ENCODE measurements at regions not wholly inside any gene's neighbourhood (a gene's known extent, or its start where the extent isn't known, plus 50 kb on each side); places are given as distances from the start of the nearest gene placed in this dataset.
"Not testable (repeated sequence)": the region's sequence is repeated elsewhere in the genome, so short reads cannot be mapped to it uniquely, and the experiment has no call there.

- no peak for TF ChIP-seq POLR2AphosphoS5 (IDR thresholded peaks at IDR 0.05)
- TF ChIP-seq, protein P1, sequence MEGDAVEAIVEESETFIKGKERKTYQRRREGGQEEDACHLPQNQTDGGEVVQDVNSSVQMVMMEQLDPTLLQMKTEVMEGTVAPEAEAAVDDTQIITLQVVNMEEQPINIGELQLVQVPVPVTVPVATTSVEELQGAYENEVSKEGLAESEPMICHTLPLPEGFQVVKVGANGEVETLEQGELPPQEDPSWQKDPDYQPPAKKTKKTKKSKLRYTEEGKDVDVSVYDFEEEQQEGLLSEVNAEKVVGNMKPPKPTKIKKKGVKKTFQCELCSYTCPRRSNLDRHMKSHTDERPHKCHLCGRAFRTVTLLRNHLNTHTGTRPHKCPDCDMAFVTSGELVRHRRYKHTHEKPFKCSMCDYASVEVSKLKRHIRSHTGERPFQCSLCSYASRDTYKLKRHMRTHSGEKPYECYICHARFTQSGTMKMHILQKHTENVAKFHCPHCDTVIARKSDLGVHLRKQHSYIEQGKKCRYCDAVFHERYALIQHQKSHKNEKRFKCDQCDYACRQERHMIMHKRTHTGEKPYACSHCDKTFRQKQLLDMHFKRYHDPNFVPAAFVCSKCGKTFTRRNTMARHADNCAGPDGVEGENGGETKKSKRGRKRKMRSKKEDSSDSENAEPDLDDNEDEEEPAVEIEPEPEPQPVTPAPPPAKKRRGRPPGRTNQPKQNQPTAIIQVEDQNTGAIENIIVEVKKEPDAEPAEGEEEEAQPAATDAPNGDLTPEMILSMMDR (IDR thresholded peaks at IDR 0.05 in 8 of 11, conservative IDR thresholded peaks at IDR 0.05 in 3 of 11): no peak
- 72 to 84% (median 77%) methylated on average over 8 of the region's 8 CpGs for WGBS, 5 donors
These were observed 75.6 kb upstream of the SPRY4 start for GRCh38 chr5:142400415-142400814.

DNA sequence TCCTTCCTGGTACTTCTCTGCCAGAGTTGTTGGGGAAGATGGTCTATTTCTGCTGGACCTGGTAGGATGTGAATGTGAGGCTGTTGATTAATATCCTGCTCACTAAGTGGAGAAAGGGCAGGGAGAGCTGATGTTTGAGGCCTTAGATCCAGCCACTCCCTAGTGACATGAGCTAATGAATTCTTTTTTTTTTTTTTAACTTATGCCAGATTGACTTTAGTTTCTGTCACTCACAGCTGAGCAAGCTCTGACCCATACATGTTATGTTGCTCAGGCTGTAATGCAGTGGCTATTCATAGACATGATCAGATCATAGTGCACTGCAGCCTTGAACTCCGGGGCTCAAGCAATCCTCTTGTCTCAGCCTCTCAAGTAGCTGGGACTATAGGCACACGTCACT is 75.1 kb upstream of the SPRY4 start:
- no peak for TF ChIP-seq POLR2A (IDR thresholded peaks at IDR 0.05)
- TF ChIP-seq POLR2AphosphoS5 (IDR thresholded peaks at IDR 0.05): peak in 1 of 3 donors; percentile 32
- no peak overlapping the region for H3K4me3 ChIP-seq
- DNase-seq: no peak
- H3K4me1 ChIP-seq: peaks cover 0 to 13% (median 2%) of the 10 kb centered on the region in 6 donors
- intact Hi-C loops (cut with DNase I; ENCODE audit: low total_unique reads): no loop called here
- H3K27ac ChIP-seq: peak overlapping the region in 5 of 8 donors; percentile 11 to 63 (median 43)
- H3K27me3 ChIP-seq (replicated peaks in 1 of 7): no peaks in the 10 kb centered on the region
- 40 to 75% (median 57%) methylated on average over 2 of the region's 2 CpGs for WGBS, 5 donors
- H3K36me3 ChIP-seq: no peaks in the 10 kb centered on the region
- peaks cover 0 to 26% (median 18%) of the 10 kb centered on the region in 8 donors for H3K9me3 ChIP-seq

More at GRCh38 chr5:142400415-142400814, 75.6 kb upstream of the SPRY4 start:
- Histone ChIP-seq H3K36me3 (no peaks in the 10 kb centered on the region), H3K27ac (peak overlapping the region in 6 of 8 donors; percentile 14 to 63 (median 48)), H3K4me1 (peaks cover 0 to 13% (median 2%) of the 10 kb centered on the region in 6 donors), H3K27me3 (replicated peaks in 1 of 7) (no peaks in the 10 kb centered on the region), H3K4me3 (no peak overlapping the region), H3K9me3 (peaks cover 0 to 22% (median 18%) of the 10 kb centered on the region in 8 donors)
- no peak for DNase-seq
- intact Hi-C loops (cut with DNase I; ENCODE audit: low total_unique reads): no loop called here

GRCh38 chr5:142398730-142399055 is 73.9 kb upstream of the SPRY4 start:
- intact Hi-C loops (cut with DNase I; ENCODE audit: low total_unique reads): no loop called here
- Histone ChIP-seq H3K27ac (no peak overlapping the region), H3K4me3 (no peak overlapping the region), H3K9me3 (peaks cover 0 to 26% (median 18%) of the 10 kb centered on the region in 8 donors), H3K27me3 (replicated peaks in 1 of 7) (no peaks in the 10 kb centered on the region), H3K36me3 (no peaks in the 10 kb centered on the region), H3K4me1 (peaks cover 0 to 13% (median 2%) of the 10 kb centered on the region in 6 donors)
- WGBS, 5 donors: 88 to 95% (median 89%) methylated on average over 3 of the region's 3 CpGs
- no peak for DNase-seq
- TF ChIP-seq POLR2A (IDR thresholded peaks at IDR 0.05) (no peak), POLR2AphosphoS5 (IDR thresholded peaks at IDR 0.05) (no peak)
- TF ChIP-seq, protein P1 (IDR thresholded peaks at IDR 0.05 in 8 of 11, conservative IDR thresholded peaks at IDR 0.05 in 3 of 11): no peak

DNA sequence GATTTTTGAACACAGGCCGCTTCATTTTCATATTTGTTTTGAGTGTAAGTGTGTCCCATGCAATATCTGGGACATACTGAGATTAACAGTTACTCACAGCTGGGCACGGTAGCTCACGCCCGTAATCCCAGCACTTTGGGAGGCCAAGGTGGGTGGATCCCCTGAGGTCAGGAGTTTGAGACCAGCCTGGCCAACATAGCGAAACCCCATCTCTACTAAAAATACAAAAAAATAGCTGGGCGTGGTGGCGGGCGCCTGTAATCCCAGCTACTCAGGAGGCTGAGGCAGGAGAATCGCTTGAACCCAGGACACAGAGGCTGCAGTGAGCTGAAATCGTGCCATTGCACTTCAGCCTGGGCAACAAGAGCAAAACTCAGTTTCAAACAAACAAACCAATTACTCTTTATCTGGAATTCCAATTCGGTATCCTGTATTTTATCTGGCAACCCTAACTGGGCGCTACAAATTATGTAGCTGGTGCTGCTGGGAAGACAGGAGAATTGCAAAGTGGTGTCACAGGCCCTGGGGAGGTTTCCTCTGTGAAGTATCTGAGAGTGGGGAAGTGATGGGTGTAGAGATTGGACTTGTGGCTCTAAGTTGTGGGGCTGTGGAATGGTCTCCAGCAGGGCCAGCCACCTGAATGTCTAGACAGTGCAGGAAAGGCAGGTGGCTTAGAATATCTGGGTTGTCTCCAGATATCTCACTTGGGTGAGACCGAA is 73.3 kb upstream of the SPRY4 start:
- H3K4me3 ChIP-seq; H3K36me3 ChIP-seq; DNase-seq; H3K27me3 ChIP-seq (replicated peaks in 1 of 7); H3K27ac ChIP-seq; intact Hi-C loops (cut with DNase I; ENCODE audit: low total_unique reads): not testable (repeated sequence)
- peaks cover 0 to 13% (median 2%) of the 10 kb centered on the region in 6 donors for H3K4me1 ChIP-seq
- 85 to 97% (median 95%) methylated on average over 13 of the region's 13 CpGs for WGBS, 5 donors
- H3K9me3 ChIP-seq: peaks cover 0 to 26% (median 18%) of the 10 kb centered on the region in 8 donors

DNA sequence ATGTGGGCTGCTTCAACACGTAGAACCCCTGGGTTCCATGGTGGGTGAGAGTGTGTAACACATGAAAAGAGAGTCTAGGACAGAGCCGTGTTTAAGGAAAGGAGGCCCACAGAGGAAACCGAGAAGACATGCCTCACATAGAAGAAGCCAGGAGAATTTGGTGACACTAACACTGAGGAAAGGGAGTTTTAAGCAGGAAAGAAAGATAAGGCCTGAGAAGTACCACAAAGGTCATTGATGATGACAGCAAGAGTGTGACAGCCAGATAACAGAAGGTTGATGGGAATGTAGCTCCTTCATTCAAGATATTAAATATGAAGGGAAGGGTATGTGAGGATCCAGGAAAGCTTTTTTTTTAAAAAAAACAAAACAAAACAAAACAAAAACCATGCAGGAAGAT is 72.4 kb upstream of the SPRY4 start:
- Histone ChIP-seq H3K27ac (no peak overlapping the region), H3K27me3 (replicated peaks in 1 of 7) (no peaks in the 10 kb centered on the region), H3K4me1 (peaks cover 0 to 13% (median 2%) of the 10 kb centered on the region in 6 donors), H3K9me3 (peaks cover 0 to 26% (median 18%) of the 10 kb centered on the region in 8 donors), H3K4me3 (no peak overlapping the region), H3K36me3 (no peaks in the 10 kb centered on the region)
- WGBS, 5 donors: 84 to 93% (median 92%) methylated on average over 3 of the region's 3 CpGs
- TF ChIP-seq POLR2AphosphoS5 (IDR thresholded peaks at IDR 0.05) (no peak), POLR2A (IDR thresholded peaks at IDR 0.05) (no peak)
- TF ChIP-seq, protein P1 (IDR thresholded peaks at IDR 0.05 in 8 of 11, conservative IDR thresholded peaks at IDR 0.05 in 3 of 11): no peak
- intact Hi-C loops (cut with DNase I; ENCODE audit: low total_unique reads): no loop called here
- DNase-seq: no peak
